Fibroblast of skin of right biceps (primary cell): ENCODE measurements at regions not wholly inside any gene's neighbourhood (a gene's known extent, or its start where the extent isn't known, plus 50 kb on each side); places are given as distances from the start of the nearest gene placed in this dataset.
A peak's percentile ranks its signal among the peaks of the same experiment; 100 is the strongest.

Experiments
- DNase-seq: peaks from one replicate; pipeline ENCODE4 v3.0.0-alpha.2; 2013

DNA sequence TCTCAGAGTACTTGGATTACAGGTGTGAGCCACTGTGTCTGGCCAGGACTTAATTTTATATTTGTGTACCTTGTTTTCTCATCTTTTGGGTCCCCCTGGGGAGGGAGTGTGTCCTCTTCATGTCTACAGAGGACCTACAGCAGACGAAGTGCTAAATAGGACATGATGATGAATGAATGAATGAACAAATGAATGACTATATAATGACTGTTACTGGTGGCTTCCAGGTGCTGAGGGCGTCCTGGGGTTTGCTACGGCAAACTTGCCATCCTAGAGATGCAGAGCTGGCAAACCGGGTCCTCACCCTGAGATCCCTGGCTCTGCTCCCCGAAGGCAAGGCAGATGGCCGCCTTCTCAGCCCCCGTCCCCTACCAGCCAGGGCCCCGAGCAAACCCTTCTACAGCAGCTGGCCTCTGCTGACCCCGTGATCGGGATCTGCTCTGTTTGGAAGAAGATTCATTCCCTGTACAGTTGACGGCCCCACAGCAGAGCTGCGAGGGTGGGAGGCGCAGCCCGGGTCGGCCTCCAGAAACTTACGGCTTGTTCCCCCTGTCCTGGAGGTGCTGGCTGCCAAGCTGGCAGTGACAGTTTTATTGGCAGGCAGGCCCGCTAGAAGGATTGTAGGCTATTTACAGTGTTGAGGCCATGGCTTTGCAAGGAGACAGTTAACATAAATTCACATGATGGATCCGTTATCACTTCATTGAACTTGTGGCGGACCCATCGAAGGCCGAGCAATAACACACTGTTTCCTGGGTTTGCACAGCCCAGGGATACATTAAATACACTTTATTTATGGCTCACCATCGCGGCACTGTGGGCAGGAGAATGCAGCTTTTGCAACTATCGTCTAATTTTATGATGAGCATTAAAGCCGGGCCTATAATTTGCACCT, 197.7 kb upstream of the GSE1 start:
- DNase-seq, result no peak

DNA sequence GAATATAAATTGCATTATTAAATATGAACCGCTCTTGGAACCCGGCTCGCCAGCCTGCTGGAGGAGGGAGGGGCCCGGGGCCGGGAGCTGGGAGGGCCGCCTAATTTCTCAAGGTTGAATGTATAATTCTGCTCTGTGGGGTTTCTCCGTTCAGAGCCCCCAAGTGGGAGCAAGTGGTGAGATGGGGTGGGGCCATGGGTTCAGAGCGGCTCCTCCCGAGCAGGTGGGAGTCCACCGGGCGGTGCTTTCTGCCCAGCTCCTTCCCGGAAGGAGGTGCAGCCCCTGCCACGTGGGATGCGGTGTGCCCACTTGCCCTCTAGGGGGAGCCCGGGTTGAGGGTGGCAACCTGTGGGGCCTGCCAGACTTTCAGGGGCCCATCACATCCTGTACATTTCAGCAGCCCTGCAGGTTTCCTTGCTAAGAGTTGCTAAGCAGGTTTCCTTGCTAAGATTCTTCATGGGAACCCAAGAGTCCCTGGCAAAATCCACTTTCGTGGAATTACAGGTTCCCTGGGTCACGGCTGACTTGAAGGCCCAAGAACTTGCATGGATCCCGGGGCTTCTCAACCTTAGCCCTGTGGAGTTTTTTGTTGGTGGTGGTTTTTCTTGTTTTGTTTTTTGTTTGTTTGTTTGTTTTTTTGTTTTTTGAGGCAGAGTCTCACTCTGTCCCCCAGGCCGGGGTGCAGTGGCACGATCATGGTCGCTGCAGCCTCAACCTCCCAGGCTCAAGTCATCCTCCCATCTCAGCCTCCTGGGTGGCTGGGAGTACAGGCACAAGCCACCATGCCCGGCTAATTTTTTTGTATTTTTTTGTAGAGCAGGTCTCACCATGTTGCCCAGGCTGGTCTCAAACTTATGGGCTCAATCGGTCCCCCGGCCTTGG, 196.7 kb upstream of the GSE1 start:
- DNase-seq, result peak; percentile 33

DNA sequence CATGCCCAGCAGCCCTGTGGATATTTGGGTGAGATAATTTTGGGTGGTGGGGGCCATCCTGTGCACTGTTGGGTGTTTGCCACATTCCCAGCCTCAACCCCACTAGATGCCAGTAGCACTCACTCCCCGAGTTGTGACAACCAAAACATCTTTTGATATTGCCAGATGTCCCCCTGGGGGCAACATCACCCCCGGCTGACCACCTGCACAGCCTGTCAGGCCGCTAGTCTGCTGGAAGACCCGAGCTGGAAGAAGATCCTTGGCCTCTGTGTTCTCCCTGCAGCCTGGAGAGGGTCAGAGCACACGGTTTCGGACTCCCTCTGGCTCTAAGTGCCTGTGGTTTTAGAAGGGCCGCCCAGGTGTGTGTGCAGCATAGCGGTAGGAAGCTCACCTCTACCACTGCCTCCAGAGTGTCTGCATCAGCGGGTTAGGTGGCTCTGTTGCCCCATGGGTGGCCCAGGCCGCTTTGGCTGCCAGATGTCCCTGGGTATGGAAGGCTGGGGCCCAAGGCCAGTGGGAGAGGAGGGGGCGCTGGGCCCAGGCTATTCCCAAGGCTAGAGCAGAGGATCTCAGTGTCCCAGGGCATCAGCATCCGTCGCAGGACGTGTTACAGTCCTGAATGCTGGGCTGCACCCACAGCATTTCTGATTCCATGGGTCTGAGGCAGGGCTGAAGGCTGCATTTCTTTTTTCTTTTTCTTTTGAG, 195.8 kb upstream of the GSE1 start:
- DNase-seq, result no peak

DNA sequence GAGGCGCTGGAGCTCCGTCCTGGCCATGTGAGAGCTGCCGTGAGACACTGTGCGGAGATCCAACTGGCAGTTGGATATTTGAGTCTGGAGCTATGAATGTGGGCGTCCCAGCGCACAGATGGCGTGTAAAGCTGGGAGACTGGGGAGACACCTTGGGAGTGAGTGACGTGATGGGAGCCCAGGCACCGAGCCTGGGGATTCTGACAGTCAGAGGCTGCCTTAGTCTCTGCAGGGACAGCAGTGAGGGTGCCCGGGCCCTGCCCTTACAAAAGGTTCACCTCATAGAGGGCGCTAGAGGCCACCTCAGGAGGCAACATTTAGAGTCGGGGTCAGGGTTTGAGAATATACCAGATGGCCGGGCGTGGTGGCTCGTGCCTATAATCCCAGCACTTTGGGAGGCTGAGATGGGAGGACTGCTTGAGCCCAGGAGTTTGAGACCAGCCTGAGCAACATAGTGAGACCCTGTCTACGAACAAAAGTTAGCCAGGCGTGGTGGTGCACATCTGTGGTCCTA, 194.1 kb upstream of the GSE1 start:
- DNase-seq, result no peak

- DNase-seq, result no peak
These were observed 193.4 kb upstream of the GSE1 start for GRCh38 chr16:85419503-85420408.

- DNase-seq, result peak; percentile 55
These were observed 192.4 kb upstream of the GSE1 start for GRCh38 chr16:85420501-85421337.

- DNase-seq, result no peak
These were observed 191.6 kb upstream of the GSE1 start for GRCh38 chr16:85421338-85422195.

- no peak for DNase-seq
These were observed 190.9 kb upstream of the GSE1 start for GRCh38 chr16:85422196-85422631.

DNA sequence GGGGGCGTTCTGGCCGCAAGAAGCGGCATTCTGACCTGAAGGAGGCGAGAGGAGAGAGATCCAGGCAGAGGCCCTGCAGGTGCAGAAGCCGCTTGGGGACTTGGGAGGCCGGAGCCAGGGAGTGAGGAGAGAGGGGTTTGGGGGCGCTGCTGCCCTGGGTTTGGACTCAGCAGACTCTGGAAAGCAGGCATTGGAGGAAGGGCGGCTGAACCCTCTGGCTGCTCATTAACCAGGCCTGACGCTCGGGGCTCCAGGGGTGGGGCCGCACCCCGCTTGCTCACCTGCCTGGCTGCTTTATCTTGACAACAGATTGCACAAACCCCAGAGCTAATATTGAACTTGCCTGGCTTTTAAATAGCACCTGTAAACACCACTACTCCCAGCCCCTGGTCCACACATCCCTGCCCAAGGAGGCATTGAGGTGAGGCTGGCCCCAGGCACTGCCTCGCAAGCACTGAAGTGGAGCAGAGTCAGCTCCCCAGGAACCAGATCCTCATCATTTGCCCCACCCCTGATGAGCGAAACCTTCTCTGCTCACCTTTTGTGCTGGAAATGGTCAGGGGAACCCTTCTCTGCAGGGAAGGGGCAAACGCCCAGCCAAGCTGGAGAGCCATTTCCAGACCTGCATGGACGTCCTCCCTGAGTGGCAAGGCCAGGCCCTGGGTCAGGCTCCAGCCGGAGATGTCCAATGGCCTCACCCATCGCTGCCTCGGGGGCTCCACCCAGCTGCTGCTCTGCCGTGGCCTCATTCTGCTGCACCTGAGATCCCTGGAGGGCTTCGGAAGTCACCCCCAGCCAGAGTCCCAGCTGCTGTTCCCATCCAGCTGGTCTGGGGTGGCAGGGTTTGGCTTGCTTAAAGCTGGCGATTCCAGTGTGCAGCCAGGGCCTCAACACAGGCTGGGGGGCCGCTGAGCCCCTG, 190.2 kb upstream of the GSE1 start:
- no peak for DNase-seq

DNA sequence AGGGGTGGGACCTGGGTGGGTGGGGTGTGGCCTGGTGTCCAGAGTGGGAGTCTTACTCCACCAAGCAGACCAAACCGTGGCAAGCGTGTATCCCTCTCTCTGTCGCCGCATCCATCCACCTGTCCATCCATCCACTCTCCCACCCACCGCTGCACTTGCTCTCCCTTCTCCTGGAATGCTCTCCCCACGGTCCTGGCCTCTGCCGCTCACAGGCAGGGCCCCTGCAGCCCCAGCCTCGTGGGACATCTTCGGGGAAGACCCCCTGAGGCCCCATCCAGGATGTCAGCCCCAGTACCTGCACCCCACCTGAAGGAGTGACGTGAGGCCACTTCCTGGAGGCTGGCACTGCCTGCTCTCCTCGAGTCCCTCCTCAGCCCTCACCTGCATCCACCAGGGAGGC, 189.5 kb upstream of the GSE1 start:
- DNase-seq, result no peak

DNA sequence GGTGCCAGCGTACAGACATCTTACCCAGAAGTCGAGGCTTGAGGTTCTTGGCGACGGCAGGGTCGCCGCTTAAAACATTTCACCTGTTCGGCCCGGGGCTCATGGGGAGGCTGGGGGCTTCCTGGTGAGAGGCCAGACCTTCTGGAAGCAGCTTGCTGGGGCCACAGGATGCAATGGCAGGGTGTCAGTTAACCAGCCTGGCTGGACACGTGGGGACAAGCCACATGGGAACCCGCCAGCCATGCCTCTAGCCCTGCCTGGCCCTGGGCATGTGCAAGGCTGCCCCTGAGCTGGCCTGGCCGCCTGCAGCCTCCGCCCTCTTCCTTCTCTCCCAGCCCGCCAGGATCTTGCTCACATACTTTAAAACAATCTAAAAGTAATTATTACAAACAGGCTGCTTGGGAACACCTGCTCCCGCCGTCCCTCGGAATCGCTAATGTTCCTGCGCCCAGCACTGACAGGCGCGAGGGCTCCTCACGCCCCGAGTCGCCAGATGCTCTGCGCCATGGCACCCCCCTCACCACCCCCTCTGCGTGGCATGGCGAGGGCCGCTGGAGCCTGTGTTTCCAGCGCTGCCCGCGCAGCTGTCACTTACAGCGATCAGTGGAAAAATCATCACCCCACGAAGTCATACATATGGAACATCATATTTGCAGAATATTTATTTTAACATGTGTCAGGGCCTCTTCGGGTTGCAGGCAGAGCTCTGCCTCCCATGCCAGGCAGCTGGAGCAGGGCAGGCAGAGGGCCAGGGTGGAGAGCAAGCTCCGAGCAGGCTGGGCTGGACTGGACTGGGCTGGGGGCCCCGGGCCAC, 188.7 kb upstream of the GSE1 start:
- DNase-seq, result no peak

GRCh38 chr16:85425074-85425662, 188.0 kb upstream of the GSE1 start:
- no peak for DNase-seq

DNA sequence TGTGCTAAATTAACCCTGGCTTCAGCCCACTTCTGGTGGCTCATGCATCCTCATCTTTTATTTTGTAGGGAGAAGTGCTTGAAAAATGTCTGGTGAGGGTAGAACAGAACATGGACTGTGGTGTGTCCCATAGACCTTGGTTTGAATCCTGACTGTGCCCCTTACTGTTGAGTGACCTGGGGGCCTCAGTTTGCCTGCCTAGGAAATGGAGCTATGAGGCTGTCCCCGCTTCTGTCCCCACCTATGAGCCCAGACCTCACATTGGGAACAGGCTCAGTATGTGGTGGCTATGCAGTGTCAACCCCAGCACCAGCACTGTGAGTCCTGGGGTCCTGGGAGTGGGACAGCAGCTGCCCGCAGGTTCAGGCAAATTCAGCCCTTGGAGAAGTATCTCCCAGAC, 186.3 kb upstream of the GSE1 start:
- no peak for DNase-seq

GRCh38 chr16:85428168-85428898, 184.8 kb upstream of the GSE1 start:
- peak; percentile 28 for DNase-seq

DNA sequence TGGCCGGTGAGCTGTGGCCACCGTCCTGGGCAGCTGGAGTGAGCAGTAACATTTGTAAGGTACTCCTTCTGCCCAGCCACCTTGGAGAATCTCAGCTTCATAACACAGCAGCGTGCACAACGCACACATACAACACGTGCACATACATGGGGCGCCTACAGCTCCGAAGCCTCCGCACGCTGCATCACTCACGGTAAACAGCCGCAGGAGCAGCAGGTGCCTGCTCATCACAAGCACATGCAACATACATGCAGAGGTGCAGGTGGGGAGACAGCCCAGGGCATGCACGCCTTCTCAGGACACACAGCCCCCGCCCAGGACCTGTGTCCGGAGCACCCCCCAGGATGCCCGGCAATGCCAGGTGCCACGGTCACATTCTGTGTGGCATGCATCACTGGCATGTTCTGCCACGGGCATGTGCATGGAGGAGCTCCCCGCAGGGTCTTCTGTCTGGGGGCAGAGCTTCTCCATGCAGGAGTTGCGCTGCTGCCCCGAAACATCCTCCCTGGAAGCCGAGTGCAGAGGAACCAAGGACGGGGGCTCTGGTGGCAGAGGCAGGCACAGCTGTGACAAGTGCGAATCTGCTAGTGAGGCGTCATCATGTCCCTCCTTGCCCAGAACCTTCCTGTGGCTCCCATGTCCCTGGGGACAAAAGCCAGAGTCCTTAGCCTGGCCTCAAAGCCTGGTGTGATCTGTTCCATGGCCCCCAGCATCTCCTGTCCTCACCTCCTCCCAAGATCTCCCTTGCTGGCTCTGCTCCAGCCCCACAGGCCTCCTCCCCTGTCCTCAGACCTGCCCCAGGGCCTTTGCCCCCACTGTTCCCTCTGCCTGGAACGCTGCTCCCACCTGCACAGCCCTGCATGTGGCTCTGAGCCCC, 184.0 kb upstream of the GSE1 start:
- DNase-seq, result no peak
